ENCODE measurements at regions not wholly inside any gene's neighbourhood (a gene's known extent, or its start where the extent isn't known, plus 50 kb on each side); places are given as distances from the start of the nearest gene placed in this dataset.

- Histone ChIP-seq H3K4me3 (ENCODE audit: low read length) (no peak overlapping the region), H3K27ac (ENCODE audit: low read depth, low read length) (no peak overlapping the region), H3K4me1 (ENCODE audit: control insufficient read depth, insufficient read depth, low read length) (no peaks in the 10 kb centered on the region), H3K9ac (ENCODE audit: low read length) (no peak overlapping the region), H3K36me3 (ENCODE audit: control insufficient read depth, insufficient read depth, low read length) (no peaks in the 10 kb centered on the region), H3K27me3 (ENCODE audit: control insufficient read depth, insufficient read depth, low read length) (no peaks in the 10 kb centered on the region)
These were observed 357.7 kb upstream of the SPRED2 start for GRCh38 chr2:65789923-65790675.

- no peak overlapping the region for H3K27ac ChIP-seq (ENCODE audit: low read depth, low read length)
- no peaks in the 10 kb centered on the region for H3K4me1 ChIP-seq (ENCODE audit: control insufficient read depth, insufficient read depth, low read length)
- no peak overlapping the region for H3K9ac ChIP-seq (ENCODE audit: low read length)
- H3K36me3 ChIP-seq (ENCODE audit: control insufficient read depth, insufficient read depth, low read length) = no peaks in the 10 kb centered on the region
- no peak overlapping the region for H3K4me3 ChIP-seq (ENCODE audit: low read length)
- no peaks in the 10 kb centered on the region for H3K27me3 ChIP-seq (ENCODE audit: control insufficient read depth, insufficient read depth, low read length)
These were observed 356.2 kb upstream of the SPRED2 start for GRCh38 chr2:65788556-65788955.

- H3K4me3 ChIP-seq (ENCODE audit: low read length) = no peak overlapping the region
- H3K4me1 ChIP-seq (ENCODE audit: control insufficient read depth, insufficient read depth, low read length) = no peaks in the 10 kb centered on the region
- no peak overlapping the region for H3K27ac ChIP-seq (ENCODE audit: low read depth, low read length)
- H3K27me3 ChIP-seq (ENCODE audit: control insufficient read depth, insufficient read depth, low read length) = no peaks in the 10 kb centered on the region
- no peak overlapping the region for H3K9ac ChIP-seq (ENCODE audit: low read length)
- H3K36me3 ChIP-seq (ENCODE audit: control insufficient read depth, insufficient read depth, low read length) = no peaks in the 10 kb centered on the region
These were observed 354.4 kb upstream of the SPRED2 start for GRCh38 chr2:65786765-65787164.

- H3K27me3 ChIP-seq (ENCODE audit: control insufficient read depth, insufficient read depth, low read length) = no peaks in the 10 kb centered on the region
- no peak overlapping the region for H3K27ac ChIP-seq (ENCODE audit: low read depth, low read length)
- H3K4me3 ChIP-seq (ENCODE audit: low read length) = no peak overlapping the region
- H3K36me3 ChIP-seq (ENCODE audit: control insufficient read depth, insufficient read depth, low read length) = no peaks in the 10 kb centered on the region
- H3K4me1 ChIP-seq (ENCODE audit: control insufficient read depth, insufficient read depth, low read length) = no peaks in the 10 kb centered on the region
- H3K9ac ChIP-seq (ENCODE audit: low read length) = no peak overlapping the region
These were observed 353.8 kb upstream of the SPRED2 start for GRCh38 chr2:65786007-65786717.

GRCh38 chr2:65782996-65783650, 350.7 kb upstream of the SPRED2 start:
- no peaks in the 10 kb centered on the region for H3K4me1 ChIP-seq (ENCODE audit: control insufficient read depth, insufficient read depth, low read length)
- H3K27me3 ChIP-seq (ENCODE audit: control insufficient read depth, insufficient read depth, low read length) = no peaks in the 10 kb centered on the region
- H3K36me3 ChIP-seq (ENCODE audit: control insufficient read depth, insufficient read depth, low read length) = no peaks in the 10 kb centered on the region
- no peak overlapping the region for H3K4me3 ChIP-seq (ENCODE audit: low read length)
- no peak overlapping the region for H3K9ac ChIP-seq (ENCODE audit: low read length)
- H3K27ac ChIP-seq (ENCODE audit: low read depth, low read length) = no peak overlapping the region

- Histone ChIP-seq H3K4me1 (ENCODE audit: control insufficient read depth, insufficient read depth, low read length) (no peaks in the 10 kb centered on the region), H3K27me3 (ENCODE audit: control insufficient read depth, insufficient read depth, low read length) (no peaks in the 10 kb centered on the region), H3K9ac (ENCODE audit: low read length) (no peak overlapping the region), H3K27ac (ENCODE audit: low read depth, low read length) (no peak overlapping the region), H3K36me3 (ENCODE audit: control insufficient read depth, insufficient read depth, low read length) (no peaks in the 10 kb centered on the region), H3K4me3 (ENCODE audit: low read length) (no peak overlapping the region)
These were observed 349.8 kb upstream of the SPRED2 start for GRCh38 chr2:65782186-65782585.

GRCh38 chr2:65781756-65782155, 349.4 kb upstream of the SPRED2 start:
- no peaks in the 10 kb centered on the region for H3K36me3 ChIP-seq (ENCODE audit: control insufficient read depth, insufficient read depth, low read length)
- no peak overlapping the region for H3K9ac ChIP-seq (ENCODE audit: low read length)
- H3K27me3 ChIP-seq (ENCODE audit: control insufficient read depth, insufficient read depth, low read length) = no peaks in the 10 kb centered on the region
- no peak overlapping the region for H3K27ac ChIP-seq (ENCODE audit: low read depth, low read length)
- H3K4me1 ChIP-seq (ENCODE audit: control insufficient read depth, insufficient read depth, low read length) = no peaks in the 10 kb centered on the region
- no peak overlapping the region for H3K4me3 ChIP-seq (ENCODE audit: low read length)

- H3K36me3 ChIP-seq (ENCODE audit: control insufficient read depth, insufficient read depth, low read length) = no peaks in the 10 kb centered on the region
- no peaks in the 10 kb centered on the region for H3K4me1 ChIP-seq (ENCODE audit: control insufficient read depth, insufficient read depth, low read length)
- H3K27me3 ChIP-seq (ENCODE audit: control insufficient read depth, insufficient read depth, low read length) = no peaks in the 10 kb centered on the region
- H3K9ac ChIP-seq (ENCODE audit: low read length) = no peak overlapping the region
- H3K4me3 ChIP-seq (ENCODE audit: low read length) = no peak overlapping the region
- no peak overlapping the region for H3K27ac ChIP-seq (ENCODE audit: low read depth, low read length)
These were observed 346.6 kb upstream of the SPRED2 start for GRCh38 chr2:65779021-65779420.

GRCh38 chr2:65778137-65778536, 345.7 kb upstream of the SPRED2 start:
- Histone ChIP-seq H3K27ac (ENCODE audit: low read depth, low read length) (no peak overlapping the region), H3K4me3 (ENCODE audit: low read length) (no peak overlapping the region), H3K4me1 (ENCODE audit: control insufficient read depth, insufficient read depth, low read length) (no peaks in the 10 kb centered on the region), H3K36me3 (ENCODE audit: control insufficient read depth, insufficient read depth, low read length) (no peaks in the 10 kb centered on the region), H3K9ac (ENCODE audit: low read length) (no peak overlapping the region), H3K27me3 (ENCODE audit: control insufficient read depth, insufficient read depth, low read length) (no peaks in the 10 kb centered on the region)

GRCh38 chr2:65775839-65776238, 343.4 kb upstream of the SPRED2 start:
- H3K27me3 ChIP-seq (ENCODE audit: control insufficient read depth, insufficient read depth, low read length) = no peaks in the 10 kb centered on the region
- H3K4me1 ChIP-seq (ENCODE audit: control insufficient read depth, insufficient read depth, low read length) = no peaks in the 10 kb centered on the region
- H3K36me3 ChIP-seq (ENCODE audit: control insufficient read depth, insufficient read depth, low read length) = no peaks in the 10 kb centered on the region
- no peak overlapping the region for H3K4me3 ChIP-seq (ENCODE audit: low read length)
- no peak overlapping the region for H3K9ac ChIP-seq (ENCODE audit: low read length)
- no peak overlapping the region for H3K27ac ChIP-seq (ENCODE audit: low read depth, low read length)

- Histone ChIP-seq H3K36me3 (ENCODE audit: control insufficient read depth, insufficient read depth, low read length) (no peaks in the 10 kb centered on the region), H3K4me1 (ENCODE audit: control insufficient read depth, insufficient read depth, low read length) (no peaks in the 10 kb centered on the region), H3K27ac (ENCODE audit: low read depth, low read length) (no peak overlapping the region), H3K27me3 (ENCODE audit: control insufficient read depth, insufficient read depth, low read length) (no peaks in the 10 kb centered on the region), H3K4me3 (ENCODE audit: low read length) (no peak overlapping the region), H3K9ac (ENCODE audit: low read length) (no peak overlapping the region)
These were observed 335.5 kb upstream of the SPRED2 start for GRCh38 chr2:65767946-65768345.

GRCh38 chr2:65766768-65767267, 334.4 kb upstream of the SPRED2 start:
- Histone ChIP-seq H3K4me3 (ENCODE audit: low read length) (no peak overlapping the region), H3K36me3 (ENCODE audit: control insufficient read depth, insufficient read depth, low read length) (no peaks in the 10 kb centered on the region), H3K9ac (ENCODE audit: low read length) (no peak overlapping the region), H3K27ac (ENCODE audit: low read depth, low read length) (no peak overlapping the region), H3K4me1 (ENCODE audit: control insufficient read depth, insufficient read depth, low read length) (no peaks in the 10 kb centered on the region), H3K27me3 (ENCODE audit: control insufficient read depth, insufficient read depth, low read length) (no peaks in the 10 kb centered on the region)
